T47D (cell line): ENCODE measurements at regions not wholly inside any gene's neighbourhood (a gene's known extent, or its start where the extent isn't known, plus 50 kb on each side); places are given as distances from the start of the nearest gene placed in this dataset.
"Not testable (repeated sequence)": the region's sequence is repeated elsewhere in the genome, so short reads cannot be mapped to it uniquely, and the experiment has no call there.

Experiments used
- DNase-seq, 2 experiments: peaks; one replicate each; pipeline versions ENCODE4 v3.0.0 to v3.0.0-alpha.2; 2011 to 2012; ENCODE audit warnings: low read depth in 1 of 2, low spot score in 1 of 2
- JUND ChIP-seq: IDR thresholded peaks from 2 replicates; pipeline ENCODE4 v1.6.1; 2012; ENCODE audit warnings: low read depth
- in situ Hi-C: cut with HindIII; loops from 2 replicates; pipeline ENCODE4 v1.10.0; 2016; ENCODE audit warnings: low sequenced_read_pairs, low pct_unique_long_range_greater_than_20kb

DNA sequence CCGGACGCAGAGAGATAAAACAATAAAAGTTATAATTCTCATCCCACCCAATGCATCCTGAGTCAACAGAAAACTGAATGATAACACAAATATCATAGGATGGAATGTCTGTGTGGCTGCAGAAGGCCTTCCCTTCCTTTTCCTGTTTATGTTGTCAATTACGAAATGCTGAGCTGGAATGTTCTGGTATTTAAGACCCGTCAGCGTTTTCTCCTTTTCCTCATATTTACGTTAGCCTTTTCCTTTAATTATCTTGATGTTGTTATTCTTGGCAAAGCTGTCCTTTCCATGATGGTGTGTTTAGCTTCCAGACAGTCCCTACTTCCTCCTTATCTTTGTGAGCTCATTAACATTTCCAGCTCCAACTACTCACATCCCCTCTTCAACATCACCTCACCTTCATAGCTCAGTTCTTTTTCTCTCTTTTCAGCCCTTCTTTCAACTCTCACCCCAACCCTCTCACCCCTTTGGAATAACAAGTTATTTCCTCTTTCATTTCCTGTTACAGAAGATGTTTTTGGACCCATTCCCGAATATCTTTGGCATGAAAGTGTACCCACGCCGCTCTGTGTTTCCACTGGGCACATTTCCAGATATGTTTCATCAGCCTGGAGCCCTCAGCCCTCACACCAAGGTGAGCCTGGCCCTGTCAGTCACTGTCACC lies 221.6 kb downstream of the NR2F1-AS1 start:
- DNase-seq: peak in 1 of 2 experiments; percentile 35
- no peak for TF ChIP-seq JUND
- in situ Hi-C loops: no loop called here

GRCh38 chr5:93358176-93358575 lies 222.8 kb downstream of the NR2F1-AS1 start:
- no peak for DNase-seq
- in situ Hi-C loops: no loop called here
- TF ChIP-seq JUND: no peak

DNA sequence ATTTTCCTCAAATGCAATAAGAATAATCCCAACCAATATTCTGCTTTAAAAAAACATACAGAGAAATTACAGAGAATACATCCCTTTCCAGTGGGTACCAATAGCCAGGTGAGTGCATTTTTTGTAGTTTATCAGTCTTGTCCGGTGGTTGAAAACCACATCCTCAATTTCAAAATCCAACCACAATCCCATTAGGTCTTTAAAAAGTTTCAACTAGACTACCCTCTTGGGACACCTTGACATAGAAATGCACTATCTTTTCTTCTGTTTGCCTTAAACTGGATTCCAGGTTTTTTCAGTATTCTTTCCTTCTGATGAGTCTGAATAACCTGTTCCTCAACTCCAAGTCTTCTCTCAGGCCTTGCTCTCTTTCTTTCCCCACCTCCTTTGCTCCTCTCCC lies 223.3 kb downstream of the NR2F1-AS1 start:
- no peak for TF ChIP-seq JUND
- in situ Hi-C loops: no loop called here
- DNase-seq: no peak

DNA sequence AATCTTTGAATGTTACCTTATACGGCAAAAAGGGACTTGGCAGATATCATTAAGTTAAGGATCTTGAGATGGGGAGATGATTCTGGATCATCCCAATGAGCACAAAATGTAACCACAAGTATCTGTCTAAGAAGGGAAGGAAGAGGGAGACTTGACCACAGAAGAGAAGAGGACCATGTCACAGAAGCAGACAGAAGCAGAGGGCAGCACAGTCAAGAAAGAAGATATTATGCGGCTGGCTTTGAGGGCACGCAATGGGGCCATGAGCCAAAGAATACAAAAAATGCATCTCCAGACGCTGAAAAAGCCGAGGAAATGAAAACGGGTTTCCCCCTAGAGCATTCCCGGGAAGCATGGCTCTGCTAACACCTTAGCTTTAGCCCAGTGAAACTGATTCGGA lies 225.3 kb downstream of the NR2F1-AS1 start:
- DNase-seq: no peak
- in situ Hi-C loops: no loop called here
- no peak for TF ChIP-seq JUND

DNA sequence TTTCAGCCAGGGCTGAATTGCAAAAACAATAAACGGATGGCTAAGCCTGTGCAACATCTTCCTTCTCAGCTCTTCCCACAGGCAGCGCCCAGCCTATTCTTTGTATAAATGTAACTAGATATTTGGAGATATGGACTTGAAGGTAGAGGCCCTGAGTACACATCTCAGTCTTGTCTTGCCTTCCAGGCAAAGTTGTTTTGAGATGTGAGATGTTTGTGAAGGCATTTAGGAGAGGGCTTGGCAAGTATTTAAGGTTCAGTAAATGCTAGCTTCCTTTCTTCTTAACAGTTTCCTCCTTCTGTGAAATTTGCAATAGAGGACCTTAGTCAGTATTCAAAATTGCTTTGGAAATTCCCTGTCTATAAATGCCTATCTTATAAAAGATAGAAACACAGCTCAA lies 228.8 kb downstream of the NR2F1-AS1 start:
- peak in 1 of 2 experiments; percentile 31 for DNase-seq
- no peak for TF ChIP-seq JUND
- in situ Hi-C loops: no loop called here

GRCh38 chr5:93349613-93350012 lies 231.4 kb downstream of the NR2F1-AS1 start:
- TF ChIP-seq JUND: no peak
- DNase-seq: no peak
- in situ Hi-C loops: no loop called here

DNA sequence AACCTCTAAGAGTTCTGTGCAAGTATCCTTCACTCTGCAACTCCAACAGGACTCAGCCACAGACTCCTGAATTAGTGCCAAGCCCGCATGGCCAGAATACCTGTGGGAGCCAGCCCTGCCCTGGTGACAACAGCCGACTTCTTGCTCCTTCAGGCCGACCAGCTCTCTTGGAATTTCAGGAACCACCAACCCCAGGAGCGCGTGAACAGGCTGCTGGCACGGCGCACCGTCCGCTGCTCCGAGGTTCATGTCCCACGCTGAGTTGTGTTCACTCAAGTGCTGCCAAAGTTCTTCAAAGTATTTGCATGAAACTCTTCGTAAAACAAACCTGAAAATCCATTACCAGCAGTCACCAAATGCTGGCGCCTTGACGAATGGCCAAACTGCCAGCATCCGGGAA lies 232.8 kb downstream of the NR2F1-AS1 start:
- no peak for TF ChIP-seq JUND
- DNase-seq: peak in 1 of 2 experiments; percentile 77
- in situ Hi-C loops: no loop called here

GRCh38 chr5:93346850-93347249 lies 234.2 kb downstream of the NR2F1-AS1 start:
- in situ Hi-C loops, DNase-seq: not testable (repeated sequence)

GRCh38 chr5:93346301-93346700 lies 234.7 kb downstream of the NR2F1-AS1 start:
- in situ Hi-C loops: no loop called here
- TF ChIP-seq JUND: no peak
- no peak for DNase-seq

GRCh38 chr5:93343570-93343969 lies 237.4 kb downstream of the NR2F1-AS1 start:
- TF ChIP-seq JUND: no peak
- DNase-seq: no peak

GRCh38 chr5:93342563-93343061 lies 238.4 kb downstream of the NR2F1-AS1 start:
- in situ Hi-C loops: no loop called here
- DNase-seq: no peak

More at GRCh38 chr5:93343570-93343969, 237.4 kb downstream of the NR2F1-AS1 start:
- in situ Hi-C loops: no loop called here

DNA sequence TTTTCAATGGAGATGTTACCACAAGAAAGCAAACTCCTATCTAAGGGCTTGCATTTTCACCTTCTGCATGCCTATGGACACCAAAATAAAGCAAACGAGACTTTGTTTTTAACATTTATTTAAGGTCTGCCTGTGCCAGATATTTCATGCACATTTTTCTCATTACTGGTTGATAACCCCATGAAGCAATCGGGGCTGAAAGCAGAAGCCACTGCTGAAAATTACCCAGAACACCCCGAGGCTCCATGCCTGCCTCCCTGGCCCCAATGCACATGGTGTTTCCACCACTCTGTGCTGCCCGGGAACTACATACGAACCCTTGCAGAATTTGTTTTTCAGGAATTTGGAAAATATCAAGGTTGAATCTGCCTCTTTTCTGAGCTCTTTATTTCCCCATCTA lies 240.1 kb downstream of the NR2F1-AS1 start:
- DNase-seq: no peak
- in situ Hi-C loops: no loop called here
- no peak for TF ChIP-seq JUND

More at GRCh38 chr5:93342563-93343061, 238.4 kb downstream of the NR2F1-AS1 start:
- no peak for TF ChIP-seq JUND

- DNase-seq: no peak
- TF ChIP-seq JUND: no peak
- in situ Hi-C loops: no loop called here
These were observed 243.9 kb downstream of the NR2F1-AS1 start for GRCh38 chr5:93337138-93337537.

DNA sequence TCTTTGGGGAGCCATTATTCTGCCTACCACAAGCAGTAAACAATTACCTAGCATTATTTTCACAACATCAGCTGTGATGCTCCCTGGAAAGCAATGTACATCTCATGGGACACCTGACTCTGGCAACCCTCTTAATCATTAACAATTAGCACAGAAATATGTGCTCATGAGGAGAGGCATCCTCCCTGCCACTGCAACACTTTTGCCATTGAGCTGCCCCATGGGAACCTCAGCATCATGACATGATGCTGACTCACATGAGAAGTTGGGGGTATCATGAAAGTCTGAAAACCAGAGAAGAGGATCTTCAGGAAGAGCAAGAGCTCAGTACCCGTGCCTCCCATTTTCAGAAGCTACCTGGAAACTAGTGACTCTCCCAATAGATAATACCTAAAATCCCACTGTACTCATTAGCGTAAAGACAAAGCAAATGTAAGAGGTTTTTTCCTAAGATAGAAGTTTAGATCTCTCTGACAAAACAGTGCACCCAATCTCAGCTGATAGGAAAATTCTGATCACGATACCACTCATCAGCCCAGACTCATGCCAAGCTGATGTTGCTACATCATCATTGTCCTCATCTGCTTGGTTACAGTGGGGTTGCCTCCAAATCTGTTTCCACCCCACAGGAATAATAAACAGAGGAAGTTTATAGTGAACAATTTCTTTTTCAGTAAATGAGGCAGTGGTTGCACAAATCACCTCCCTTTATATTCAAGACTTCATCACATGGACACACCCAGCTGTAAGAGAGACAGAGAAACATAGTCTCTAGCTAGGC lies 244.5 kb downstream of the NR2F1-AS1 start:
- no peak for TF ChIP-seq JUND
- DNase-seq: no peak
- in situ Hi-C loops: no loop called here
